GM12878 (cell line): ENCODE measurements at regions not wholly inside any gene's neighbourhood (a gene's known extent, or its start where the extent isn't known, plus 50 kb on each side); places are given as distances from the start of the nearest gene placed in this dataset.

Experiments
- ATAC-seq: fragments of 200-7000 bp; cut with Tn5 transposase; 3 replicates; pipeline ENCODE4 v1.9.1; 2020; ENCODE audit warnings: mild to moderate bottlenecking, moderate library complexity
- BruUV-seq: library from RNA; stranded (reverse); fragments of 400-500 nt; replicated peaks from 2 replicates; lab custom pipeline; 2021; lab: Mats Ljungman, UMichigan
- CTCF ChIA-PET: fragments of 300-600 bp; sonication (Branson Sonifier 250); formaldehyde crosslinking; extraction: SDS; loops from one replicate; lab custom pipeline; 2021; ENCODE audit warnings: inconsistent platforms; lab: Yijun Ruan, JAX
- POLR2A ChIA-PET: fragments of 350-600 bp; formaldehyde crosslinking; extraction: SDS; loops from one replicate; lab custom pipeline; 2021; ENCODE audit warnings: inconsistent platforms; lab: Charles Lee
- RAD21 ChIA-PET: fragments of 300-600 bp; sonication (Branson Sonifier 250); formaldehyde crosslinking; loops from one replicate; lab custom pipeline; 2023; ENCODE audit warnings: antibody characterized with exemption; ENCODE audit not compliant: unreplicated experiment; lab: Charles Lee
- SMC1A ChIA-PET: fragments of 300-600 bp; sonication (Branson Sonifier 250); formaldehyde crosslinking; loops from one replicate; lab custom pipeline; 2023; ENCODE audit not compliant: unreplicated experiment, uncharacterized antibody; lab: Charles Lee
- DNase-seq: peaks from one replicate; pipeline ENCODE4 v3.0.0-alpha.2; 2011; ENCODE audit warnings: low read depth, low spot score
- FAIRE-seq: peaks from 3 replicates; lab custom pipeline; 2011; peaks lifted over from hg19 to GRCh38; lab: Jason Lieb, UNC
- H2AFZ ChIP-seq: 2 replicates; pipeline ENCODE4 v1.6.0; 2011; ENCODE audit warnings: low read depth, low read length, control low read depth; ENCODE audit not compliant: control insufficient read depth
- H3K27ac ChIP-seq: 2 replicates; pipeline ENCODE4 v1.5.1; 2011; ENCODE audit warnings: control low read depth; ENCODE audit not compliant: control insufficient read depth, insufficient read depth
- H3K27me3 ChIP-seq, 2 experiments: replicated peaks in 1 of 2; 2 replicates each; pipeline versions ENCODE4 v1.6.0 to v1.6.1; 2011; ENCODE audit warnings: low read length in 1 of 2; ENCODE audit not compliant: control insufficient read depth in 2 of 2, insufficient read depth in 2 of 2
- H3K36me3 ChIP-seq, 2 experiments: 2 replicates each; pipeline ENCODE4 v1.5.1; 2011; ENCODE audit warnings: low read length in 1 of 2; ENCODE audit not compliant: control insufficient read depth in 2 of 2, insufficient read depth in 2 of 2
- H3K4me1 ChIP-seq: 2 replicates; pipeline ENCODE4 v1.6.1; 2011; ENCODE audit warnings: mild to moderate bottlenecking, low read length, moderate library complexity, mixed read lengths; ENCODE audit not compliant: control insufficient read depth, insufficient read depth
- H3K4me2 ChIP-seq: 2 replicates; pipeline ENCODE4 v1.6.0; 2011; ENCODE audit warnings: control low read depth; ENCODE audit not compliant: control insufficient read depth, insufficient read depth
- H3K4me3 ChIP-seq: fragments of 200-600 bp; sonication (generic); 2 replicates; pipeline ENCODE4 v1.5.1; 2016
- H3K79me2 ChIP-seq: 2 replicates; pipeline ENCODE4 v1.6.0; 2011; ENCODE audit warnings: low read length; ENCODE audit not compliant: control insufficient read depth, insufficient read depth
- H3K9ac ChIP-seq: 2 replicates; pipeline ENCODE4 v1.8.0; 2011; ENCODE audit warnings: low read length, control low read depth, mixed read lengths; ENCODE audit not compliant: control insufficient read depth, insufficient read depth
- H3K9me3 ChIP-seq: replicated peaks from 3 replicates; pipeline ENCODE4 v1.5.1; 2011; ENCODE audit warnings: mild to moderate bottlenecking, low read length; ENCODE audit not compliant: control insufficient read depth, insufficient read depth
- H4K20me1 ChIP-seq: 2 replicates; pipeline ENCODE4 v1.6.0; 2011; ENCODE audit not compliant: control insufficient read depth, insufficient read depth
- CBX3 ChIP-seq: fragments of 200-600 bp; sonication (generic); IDR thresholded peaks from 2 replicates; pipeline ENCODE4 v1.6.1; 2016; ENCODE audit warnings: low read depth, borderline replicate concordance
- CHD4 ChIP-seq: fragments of 200-600 bp; sonication (generic); IDR thresholded peaks from 2 replicates; pipeline ENCODE4 v1.6.1; 2016; ENCODE audit warnings: mild to moderate bottlenecking
- E4F1 ChIP-seq: fragments of 450-650 bp; IDR thresholded peaks from 2 replicates; pipeline ENCODE4 v1.6.1; 2018; ENCODE audit warnings: borderline replicate concordance, mild to moderate bottlenecking; ENCODE audit not compliant: partially characterized antibody
- IKZF1 ChIP-seq: fragments of 450-650 bp; conservative IDR thresholded peaks from 2 replicates; pipeline ENCODE4 v1.6.1; 2017; ENCODE audit warnings: antibody characterized with exemption, mild to moderate bottlenecking
- KAT2A ChIP-seq: conservative IDR thresholded peaks from 2 replicates; pipeline ENCODE4 v1.6.1; 2011; ENCODE audit warnings: low read depth, low read length; ENCODE audit not compliant: control insufficient read depth
- KDM1A ChIP-seq: fragments of 200-600 bp; sonication (generic); IDR thresholded peaks from 2 replicates; pipeline ENCODE4 v1.6.1; 2016; ENCODE audit warnings: borderline replicate concordance
- KLF5 ChIP-seq: fragments of 450-650 bp; IDR thresholded peaks from 2 replicates; pipeline ENCODE4 v1.6.1; 2014; ENCODE audit warnings: mild to moderate bottlenecking; ENCODE audit not compliant: partially characterized antibody
- MEF2A ChIP-seq: IDR thresholded peaks from 2 replicates; pipeline ENCODE4 v1.6.1; 2011; ENCODE audit warnings: low read depth, mild to moderate bottlenecking, low read length, moderate library complexity; ENCODE audit not compliant: insufficient read depth
- NFYB ChIP-seq: IDR thresholded peaks from 2 replicates; pipeline ENCODE4 v1.6.1; 2011; ENCODE audit warnings: low read depth, mild to moderate bottlenecking, low read length, improper control_type of control experiment, moderate library complexity; ENCODE audit not compliant: insufficient read depth
- PBX3 ChIP-seq: IDR thresholded peaks from 2 replicates; pipeline ENCODE4 v1.6.1; 2011; ENCODE audit warnings: mild to moderate bottlenecking, low read depth, low read length, moderate library complexity; ENCODE audit not compliant: insufficient replicate concordance
- POLR2AphosphoS2 ChIP-seq: IDR thresholded peaks from 2 replicates; pipeline ENCODE4 v1.6.1; 2011; ENCODE audit warnings: low read depth, mild to moderate bottlenecking, low read length, improper control_type of control experiment, moderate library complexity
- RELB ChIP-seq: fragments of 450-650 bp; IDR thresholded peaks from 2 replicates; pipeline ENCODE4 v1.6.1; 2017; ENCODE audit warnings: low read depth, mild to moderate bottlenecking, moderate library complexity
- RFX5 ChIP-seq: IDR thresholded peaks from 2 replicates; pipeline ENCODE4 v1.6.1; 2011; ENCODE audit warnings: low read depth, low read length, improper control_type of control experiment
- SIX5 ChIP-seq: IDR thresholded peaks from 2 replicates; pipeline ENCODE4 v1.6.1; 2011; ENCODE audit warnings: mild to moderate bottlenecking, low read depth, low read length, moderate library complexity; ENCODE audit not compliant: severe bottlenecking
- SMAD5 ChIP-seq: IDR thresholded peaks from 2 replicates; pipeline ENCODE4 v1.6.1; 2016; ENCODE audit warnings: antibody characterized with exemption, low read depth
- SREBF1 ChIP-seq: IDR thresholded peaks from 2 replicates; pipeline ENCODE4 v1.6.1; 2012; ENCODE audit warnings: mild to moderate bottlenecking, low read length
- TBL1XR1 ChIP-seq: IDR thresholded peaks from 2 replicates; pipeline ENCODE4 v1.6.1; 2012; ENCODE audit warnings: low read depth, low read length, improper control_type of control experiment
- ZNF24 ChIP-seq: fragments of 450-650 bp; IDR thresholded peaks from 2 replicates; pipeline ENCODE4 v1.6.1; 2017; ENCODE audit warnings: antibody characterized with exemption, mild to moderate bottlenecking
- WGBS: methylation state at CpG from one replicate; pipeline ENCODE4 v1.1.6; 2016; ENCODE audit warnings: low lambda C conversion rate; ENCODE audit not compliant: insufficient replicate concordance, insufficient coverage; ENCODE audit errors: missing lambda C conversion rate; 5-methylcytosine and 5-hydroxymethylcytosine counted together
- in situ Hi-C: fragments of 300-500 bp; cut with MboI; formaldehyde crosslinking; loops from 9 replicates; pipeline ENCODE4 v1.14.3; 2018; ENCODE audit warnings: mixed read lengths
- intact Hi-C: fragments of 100-400 bp; cut with micrococcal nuclease; formaldehyde crosslinking; loops from one replicate; pipeline ENCODE4 v1.14.2; 2022; ENCODE audit not compliant: unreplicated experiment

GRCh38 chr22:48318575-48319320 lies 1508.9 kb downstream of the BRD1 start (continued):
- TF ChIP-seq CBX3 = no peak
- no peak for TF ChIP-seq SIX5
- TF ChIP-seq MEF2A = no peak
- TF ChIP-seq KDM1A = no peak
- TF ChIP-seq SREBF1 = no peak
- TF ChIP-seq TBL1XR1 = no peak

GRCh38 chr22:48318173-48318572 lies 1509.5 kb downstream of the BRD1 start:
- Histone ChIP-seq H4K20me1 (no peaks in the 10 kb centered on the region), H3K4me1 (no peaks in the 10 kb centered on the region), H3K9me3 (no peaks in the 10 kb centered on the region; the same call in 2 of the 3 replicates), H3K79me2 (no peaks in the 10 kb centered on the region), H3K4me2 (no peak overlapping the region), H3K27ac (no peak overlapping the region), H3K9ac (no peak overlapping the region), H2AFZ (no peak overlapping the region), H3K4me3 (no peak overlapping the region), H3K36me3 (no peaks in the 10 kb centered on the region), H3K27me3 (no peaks in the 10 kb centered on the region)
- WGBS = 0% methylated on average over 6 of the region's 6 CpGs
- ChIA-PET POLR2A (no interaction called here), SMC1A (no interaction called here), CTCF (no interaction called here), RAD21 (no interaction called here)
- DNase-seq (no peak), FAIRE-seq (no peak), ATAC-seq (no peak)
- no TSS peak for BruUV-seq
- intact Hi-C loops (no loop called here), in situ Hi-C loops (no loop called here)
- no peak for TF ChIP-seq IKZF1
- no peak for TF ChIP-seq CHD4
- no peak for TF ChIP-seq TBL1XR1
- TF ChIP-seq RFX5 = no peak
- no peak for TF ChIP-seq ZNF24
- TF ChIP-seq NFYB = no peak
- no peak for TF ChIP-seq PBX3
- TF ChIP-seq POLR2AphosphoS2 = no peak
- TF ChIP-seq E4F1 = no peak
- TF ChIP-seq RELB = no peak
- TF ChIP-seq KLF5 = no peak
- TF ChIP-seq SMAD5 = no peak
- TF ChIP-seq KAT2A = no peak
